Posterior vena cava (tissue), 2 donors: ENCODE measurements at regions not wholly inside any gene's neighbourhood (a gene's known extent, or its start where the extent isn't known, plus 50 kb on each side); places are given as distances from the start of the nearest gene placed in this dataset.
A peak's percentile ranks its signal among the peaks of the same experiment; 100 is the strongest.

Source experiments
- DNase-seq: peaks from one replicate; pipeline ENCODE4 v3.0.0-alpha.2; 2020; ENCODE audit warnings: low spot score
- intact Hi-C, 2 donors: fragments of 100-400 bp; cut with DNase I; formaldehyde crosslinking; loops; one replicate each; pipeline versions ENCODE4 v1.14.1 to v1.14.2; 2022 to 2023
- donor health status: DM: yes; HTN: yes; CAD: no.
- donor health status: DM: yes; HTN: yes; CAD: no.

DNA sequence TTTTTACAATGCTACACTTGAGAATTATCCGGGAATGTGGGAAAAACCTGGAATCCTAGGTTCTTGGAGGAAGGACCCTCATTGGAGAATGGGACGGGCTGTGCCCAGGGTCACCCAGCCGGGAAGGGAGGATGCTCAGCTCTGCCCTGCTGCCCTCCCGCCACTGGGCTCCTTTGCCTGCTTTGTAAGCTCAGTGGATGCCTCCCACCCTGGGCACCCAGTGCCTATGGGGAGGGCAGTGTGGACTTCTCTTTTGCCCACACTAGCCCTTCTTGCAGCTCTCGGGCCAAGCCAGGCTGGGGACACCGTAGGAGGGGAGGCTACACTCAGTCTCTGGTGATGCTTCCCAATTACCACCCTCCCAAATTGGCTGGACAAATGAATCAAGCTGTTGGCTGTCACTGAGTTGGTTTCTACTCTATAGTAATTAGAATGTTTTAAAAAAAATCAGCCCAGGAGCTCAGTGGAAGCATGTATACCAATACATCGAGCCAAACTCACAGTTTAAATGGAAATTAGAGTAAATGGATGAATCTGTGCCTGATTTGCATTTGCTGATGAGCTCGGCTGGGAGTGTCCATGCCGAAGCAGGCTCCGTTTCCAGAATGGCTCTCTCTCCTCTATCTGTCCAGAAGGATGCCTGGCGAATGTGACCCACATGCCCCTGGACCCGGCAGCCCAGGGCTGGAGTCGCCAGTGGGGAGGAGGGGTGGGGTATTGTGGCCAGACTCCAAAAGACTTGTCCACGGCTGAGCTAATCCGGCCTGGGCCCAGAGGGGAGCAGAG, 317.0 kb downstream of the CTTN start:
- DNase-seq: no peak
- intact Hi-C loops: no loop called here

DNA sequence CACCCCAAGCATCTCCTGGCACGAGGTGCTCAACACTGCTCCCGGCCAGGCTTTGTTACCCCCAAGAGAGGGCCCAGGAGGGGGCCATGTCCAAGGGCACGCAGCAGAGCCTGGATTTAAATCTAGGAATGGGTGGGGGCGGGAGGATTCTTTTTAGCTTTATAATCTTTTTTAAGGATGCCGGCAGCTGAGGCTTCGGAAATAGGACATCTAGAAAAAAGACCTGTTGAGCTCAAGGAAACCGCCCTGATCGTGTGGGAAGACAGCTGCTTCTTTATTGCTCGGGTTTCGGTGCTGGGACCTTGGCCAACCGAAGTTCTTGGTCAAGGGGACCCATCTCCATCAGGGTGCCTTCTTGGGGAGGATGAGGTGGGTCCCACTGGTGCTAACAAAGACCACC, 317.9 kb downstream of the CTTN start:
- no peak for DNase-seq
- intact Hi-C loops: no loop called here

DNA sequence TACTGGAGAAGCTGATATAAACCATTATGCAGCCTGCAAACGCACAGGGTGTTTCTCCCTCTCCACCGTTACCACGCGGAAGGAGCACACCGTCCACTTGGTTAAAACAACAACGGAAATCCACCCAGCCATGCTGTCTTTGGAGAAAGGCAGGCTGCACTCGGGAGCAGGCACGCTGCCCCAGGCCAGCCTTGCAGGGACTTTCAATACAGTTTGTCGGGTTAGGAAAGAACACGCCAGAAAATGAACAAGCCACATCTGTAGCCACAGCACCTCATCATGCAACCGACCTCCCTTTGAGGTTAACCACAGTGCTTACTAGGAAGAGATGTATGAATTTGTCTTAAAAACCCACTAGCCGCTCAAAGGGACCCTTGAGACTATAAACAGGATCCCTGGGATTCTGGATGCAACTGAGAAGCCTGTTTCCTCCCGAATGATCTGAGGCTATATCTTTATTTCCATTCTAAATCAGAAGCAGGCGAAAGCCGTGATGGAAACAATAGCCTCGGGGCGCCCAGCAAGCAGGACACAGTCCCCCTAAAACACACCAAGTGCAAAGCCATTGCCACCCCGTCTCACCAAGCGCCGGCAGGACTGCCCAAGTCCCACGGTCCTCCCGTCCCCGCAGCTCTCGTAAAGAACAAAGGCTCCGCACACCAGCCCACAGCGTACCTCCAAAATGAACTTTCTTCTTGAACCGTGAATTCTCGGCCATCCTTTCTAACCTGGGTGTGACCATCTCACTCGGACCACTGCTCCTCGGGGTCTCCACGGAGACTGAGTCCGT, 318.9 kb downstream of the CTTN start:
- intact Hi-C loops: no loop called here
- no peak for DNase-seq

DNA sequence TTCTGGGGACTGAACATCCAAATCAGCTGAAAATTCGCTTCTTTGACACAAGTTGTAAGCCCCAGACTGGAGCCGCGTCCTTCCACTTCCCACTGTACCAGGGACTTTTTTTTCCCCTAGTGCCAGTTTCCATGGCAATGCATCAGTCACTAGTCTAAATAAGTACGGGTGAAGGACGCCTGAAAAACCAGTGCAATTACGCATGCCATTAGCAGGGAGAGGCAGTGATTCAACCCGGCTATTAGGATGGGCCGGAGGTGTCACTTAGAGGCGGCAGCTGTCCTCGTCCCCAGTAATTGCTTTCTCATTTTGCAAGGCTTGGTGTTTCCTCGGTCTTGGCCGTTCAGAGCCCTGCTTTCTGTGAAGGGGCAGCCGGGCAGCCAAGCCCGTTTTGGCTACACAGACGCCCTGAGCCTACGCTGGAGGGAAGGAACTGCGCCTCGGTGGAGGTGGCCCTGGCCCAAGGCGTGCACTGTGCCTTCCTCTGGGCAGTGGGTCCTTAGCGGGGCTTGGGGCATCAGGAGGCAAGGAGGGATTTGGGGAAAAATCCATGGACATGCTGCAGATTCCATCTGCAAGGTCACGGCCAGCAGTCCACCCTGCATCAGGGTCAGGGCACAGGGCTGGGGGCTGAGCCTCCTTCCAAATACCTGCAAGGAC, 319.7 kb downstream of the CTTN start:
- DNase-seq: no peak
- intact Hi-C loops: no loop called here

DNA sequence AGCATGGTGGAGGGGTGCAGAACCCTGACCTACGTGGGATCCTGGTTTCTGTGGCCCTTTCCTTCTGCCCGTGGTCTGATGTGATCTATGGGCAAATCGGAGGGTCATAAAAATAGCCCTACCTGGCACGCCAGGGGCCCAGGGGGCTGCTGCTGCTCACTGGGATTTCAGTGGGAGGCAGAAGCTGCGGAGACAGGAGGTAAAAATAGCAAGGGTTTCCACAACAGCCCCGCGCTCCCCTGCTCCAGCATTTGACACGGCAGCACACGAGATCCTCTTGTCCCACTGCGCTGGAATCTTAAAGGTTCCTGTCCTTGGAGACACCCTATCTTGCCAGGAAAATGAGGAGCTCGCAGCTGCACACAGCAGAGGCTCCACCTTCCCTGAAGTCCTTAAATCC, 321.2 kb downstream of the CTTN start:
- no peak for DNase-seq
- intact Hi-C loops: no loop called here

DNA sequence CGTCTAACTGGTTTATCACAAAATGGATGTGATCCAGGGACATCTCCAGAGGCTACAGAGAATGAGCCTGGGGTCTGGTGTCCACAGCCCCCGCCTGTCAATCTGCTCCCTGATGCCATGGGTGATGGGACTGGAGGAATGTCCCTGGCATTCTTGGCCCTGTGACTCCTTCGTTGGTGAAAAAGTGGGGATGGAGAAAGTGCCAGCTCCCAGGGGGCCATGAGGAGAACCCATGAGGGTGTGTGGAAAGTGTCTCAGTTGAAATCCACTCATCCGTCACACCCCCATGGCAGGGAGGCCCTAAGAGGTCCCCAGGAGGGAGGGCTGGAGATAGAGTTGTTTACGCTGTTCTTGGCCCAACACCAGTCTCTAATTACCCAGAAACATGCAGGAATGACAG, 322.0 kb downstream of the CTTN start:
- DNase-seq: no peak
- intact Hi-C loops: no loop called here

DNA sequence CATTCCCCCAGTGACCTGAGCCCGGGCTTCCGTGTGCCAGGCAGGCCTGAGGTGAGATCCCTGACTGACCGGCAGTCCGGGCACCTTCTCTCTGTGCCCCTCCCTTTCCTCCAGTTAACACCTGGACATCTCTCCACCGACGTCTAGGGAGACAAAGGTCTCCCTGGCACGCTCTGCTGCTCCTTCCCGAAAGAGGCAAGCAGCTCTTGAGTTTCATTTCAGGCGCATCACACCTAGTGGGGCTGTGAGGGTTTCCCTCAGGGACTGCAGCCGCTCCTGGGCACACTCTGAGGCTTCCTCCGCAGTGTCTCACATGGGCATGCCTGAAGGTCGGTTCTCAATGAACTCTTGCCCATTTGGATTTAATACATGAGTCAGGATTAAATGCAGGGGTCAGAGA, 322.7 kb downstream of the CTTN start:
- intact Hi-C loops: no loop called here
- DNase-seq: no peak

DNA sequence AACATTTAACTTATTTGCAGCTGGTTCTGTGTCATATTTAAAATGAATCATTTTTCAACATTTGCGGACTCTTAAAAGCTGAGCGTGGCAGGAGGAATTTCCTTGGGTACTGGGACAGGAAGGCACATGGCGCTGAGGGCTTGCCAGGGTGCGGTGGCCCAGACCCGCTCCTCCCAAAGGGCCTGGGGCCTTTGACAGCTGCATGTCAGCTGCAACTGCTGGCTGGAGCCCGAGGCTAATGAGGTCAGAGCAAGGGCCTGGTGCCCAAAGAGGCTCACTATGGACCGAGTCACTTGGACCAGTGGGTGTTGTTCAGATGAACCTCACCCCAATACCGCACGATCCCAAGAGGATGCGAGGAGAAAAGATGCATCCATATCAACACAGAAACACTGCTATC, 326.9 kb downstream of the CTTN start:
- intact Hi-C loops: no loop called here
- DNase-seq: no peak

DNA sequence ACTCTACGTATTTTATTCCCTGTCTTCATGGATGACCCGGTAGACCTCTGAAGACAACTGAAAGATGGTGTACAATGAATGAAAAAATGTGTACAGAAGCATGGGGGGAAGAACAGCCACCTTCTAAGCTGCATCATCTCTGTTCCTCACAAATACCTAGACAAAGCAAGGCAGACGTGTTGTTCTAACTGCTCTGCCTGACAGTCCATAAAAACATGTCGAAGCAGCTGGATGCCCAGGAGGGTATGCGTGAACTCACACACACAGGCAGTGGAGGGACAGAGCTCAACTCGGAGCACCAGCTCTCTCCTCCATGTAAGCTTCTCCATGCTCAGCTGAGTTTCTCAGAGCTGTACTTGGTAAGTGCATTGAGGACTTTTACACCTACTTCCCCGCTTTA, 327.4 kb downstream of the CTTN start:
- intact Hi-C loops: no loop called here

DNA sequence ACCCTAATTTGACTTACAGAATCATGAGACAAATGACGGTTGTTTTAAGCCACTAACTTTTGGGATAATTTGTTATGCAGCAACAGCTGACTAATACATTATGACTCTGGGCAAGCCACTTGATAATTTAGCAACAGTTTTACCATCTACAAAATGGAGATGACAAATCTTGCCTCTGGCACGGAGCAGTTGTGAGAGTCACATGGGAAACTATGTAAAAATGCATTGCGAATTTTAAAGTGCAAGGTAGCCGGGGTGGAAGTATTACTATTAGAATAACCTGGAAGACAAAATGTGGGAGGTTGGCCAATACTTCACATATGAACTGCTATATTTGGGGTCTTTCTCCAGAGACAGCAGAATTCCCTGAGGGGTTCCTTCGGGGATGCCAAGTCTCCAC, 328.7 kb downstream of the CTTN start:
- intact Hi-C loops: no loop called here
- no peak for DNase-seq

More for the DNA sequence above, 327.4 kb downstream of the CTTN start:
- no peak for DNase-seq

DNA sequence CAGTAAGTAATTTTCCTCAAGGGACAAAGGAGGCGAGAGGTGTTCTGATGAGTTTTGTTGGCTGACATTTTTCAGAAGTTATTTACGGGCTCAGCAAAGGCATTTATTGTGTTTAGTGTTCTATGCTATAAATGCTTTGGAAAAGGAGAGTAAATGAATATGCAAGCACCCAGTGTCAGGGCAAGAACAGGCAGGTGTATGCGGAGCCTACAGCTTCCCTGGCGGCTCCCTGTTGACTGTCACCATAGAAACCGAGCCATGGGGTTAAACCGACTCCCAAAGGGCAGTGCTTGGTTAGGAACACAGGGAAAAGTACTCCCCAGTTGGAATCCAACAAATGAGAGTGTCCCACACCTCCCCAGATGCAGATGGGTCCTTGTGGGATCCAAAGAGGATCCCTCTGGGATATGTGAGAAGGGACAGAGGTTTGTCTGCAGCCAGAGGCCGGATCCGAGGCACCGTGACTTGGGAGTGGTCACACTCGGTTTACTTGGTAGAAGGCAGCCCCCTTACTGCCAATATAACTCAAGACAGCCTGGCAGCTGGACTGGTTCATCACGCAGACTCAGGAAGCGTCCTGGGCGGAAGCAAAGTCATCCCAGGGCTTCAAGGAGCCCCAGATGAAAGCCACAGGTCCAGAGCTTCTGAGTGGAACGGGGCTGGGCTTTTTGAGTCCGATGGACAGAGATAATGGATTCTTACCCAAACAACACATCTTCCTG, 329.7 kb downstream of the CTTN start:
- intact Hi-C loops: no loop called here
- peak; percentile 72 for DNase-seq

DNA sequence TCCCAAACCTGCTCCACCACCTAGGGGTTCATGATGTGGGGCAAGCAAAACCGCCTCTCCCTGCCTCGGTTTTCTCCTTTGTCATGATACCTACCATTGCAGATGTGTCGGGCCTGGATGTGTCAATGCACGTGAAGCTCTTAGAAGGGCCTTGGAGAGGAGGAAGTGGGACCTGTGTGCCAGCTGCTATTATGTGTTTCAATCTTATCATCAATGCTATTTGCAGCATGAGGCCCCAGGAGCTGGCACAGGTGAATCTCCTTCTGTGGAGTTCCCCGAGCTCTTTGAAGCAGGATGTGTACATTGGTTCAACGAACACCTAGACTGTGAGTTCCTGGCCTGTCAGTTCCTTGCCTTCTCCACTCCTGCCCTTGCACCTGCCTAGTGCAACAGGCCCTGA, 331.6 kb downstream of the CTTN start:
- intact Hi-C loops: no loop called here
- DNase-seq: peak; percentile 61

DNA sequence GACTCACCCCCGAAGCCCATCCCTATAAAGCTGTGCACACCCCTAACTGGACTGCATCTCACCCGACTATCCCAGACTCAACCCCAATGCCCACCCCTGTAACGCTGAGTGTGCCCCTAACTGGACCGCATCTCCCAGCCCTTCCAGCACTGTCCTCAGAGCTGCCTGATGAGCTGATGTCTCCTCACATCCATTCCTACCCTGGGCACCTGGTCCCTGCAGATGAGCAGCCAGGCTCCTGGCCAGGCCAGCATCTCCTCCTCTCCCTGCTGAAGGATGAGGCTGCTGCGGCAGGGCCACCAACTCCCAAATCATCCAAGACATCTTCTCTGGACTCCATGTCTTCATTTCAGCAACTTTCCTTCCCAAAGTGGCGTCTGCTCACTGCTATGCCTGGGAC, 332.1 kb downstream of the CTTN start:
- DNase-seq: peak; percentile 36
- intact Hi-C loops: no loop called here

DNA sequence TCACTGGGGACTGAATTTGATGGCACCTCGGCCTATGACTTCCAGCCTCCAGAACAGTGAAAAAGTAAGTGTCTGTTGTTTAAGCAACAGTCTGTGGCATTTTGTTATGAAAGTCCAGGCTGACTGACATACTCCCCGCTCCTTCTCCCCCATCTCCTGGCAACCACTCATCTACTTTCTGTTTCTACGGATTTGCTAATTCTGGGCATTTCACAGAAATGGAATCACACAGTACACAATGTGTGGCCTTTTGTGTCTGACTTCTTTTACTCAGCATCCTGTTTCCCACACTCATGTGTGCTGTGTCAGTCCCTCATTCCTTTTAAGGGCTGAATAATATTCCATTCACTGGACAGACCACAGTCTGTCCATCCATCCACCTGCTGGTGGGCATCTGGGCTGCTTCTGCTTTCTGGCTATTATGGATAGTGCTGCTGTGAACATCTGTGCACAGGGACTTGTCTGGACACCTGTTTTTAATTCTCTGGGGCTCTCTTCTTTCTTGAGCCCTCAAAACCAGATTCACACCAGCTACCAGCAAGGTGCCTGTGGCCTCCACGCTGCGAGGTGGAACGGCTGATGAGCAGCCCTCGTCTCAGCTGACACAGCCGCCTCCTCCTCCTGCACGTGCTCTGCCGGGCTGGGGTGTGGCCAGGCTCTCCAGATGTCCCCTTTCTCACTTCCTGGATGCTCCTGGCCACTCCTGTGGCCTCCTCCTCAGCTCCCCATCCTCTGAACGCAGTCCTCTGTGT, 333.1 kb downstream of the CTTN start:
- intact Hi-C loops: no loop called here
- DNase-seq: peak; percentile 58

DNA sequence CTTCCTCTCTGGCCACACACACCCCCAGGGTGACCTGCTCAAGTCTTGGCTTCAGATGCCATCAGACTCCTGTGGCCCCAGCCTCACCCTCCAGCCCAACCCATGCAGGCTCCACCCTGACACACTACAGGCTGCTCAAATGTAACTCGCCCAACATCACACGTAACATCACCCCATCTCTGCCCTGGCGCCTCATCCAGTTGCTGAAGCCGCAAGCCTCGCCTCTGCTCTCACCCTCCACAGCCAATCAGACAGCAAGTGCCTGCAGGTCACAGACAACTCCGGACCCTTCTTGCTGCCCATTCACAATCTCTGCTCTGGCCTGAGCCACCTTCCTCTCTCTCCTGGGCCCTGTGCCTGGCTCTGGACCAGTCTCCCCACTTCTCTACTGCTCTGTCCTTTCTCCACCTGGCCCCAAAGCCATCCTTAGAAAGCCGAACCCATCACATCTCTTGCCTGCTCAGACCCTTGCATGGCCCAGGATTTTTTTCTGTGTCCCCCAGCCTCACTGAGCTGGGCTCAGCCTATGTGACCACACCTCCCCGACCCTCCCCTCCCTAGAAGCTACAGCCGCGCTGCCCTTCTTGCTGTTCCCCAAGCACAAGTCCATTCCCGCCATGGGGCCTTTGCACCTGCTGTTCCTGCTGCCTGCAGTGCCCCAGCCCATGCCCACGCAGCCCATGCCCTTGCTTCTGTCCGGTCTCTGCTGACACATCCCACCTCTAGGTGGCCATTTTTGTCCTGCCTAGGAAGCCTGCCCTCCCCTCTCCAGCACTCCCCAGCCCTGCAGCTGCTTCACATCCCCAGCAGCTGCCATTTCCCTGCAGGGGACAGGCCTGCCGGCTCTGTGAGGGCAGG, 333.9 kb downstream of the CTTN start:
- peak; percentile 75 for DNase-seq
- intact Hi-C loops: no loop called here

DNA sequence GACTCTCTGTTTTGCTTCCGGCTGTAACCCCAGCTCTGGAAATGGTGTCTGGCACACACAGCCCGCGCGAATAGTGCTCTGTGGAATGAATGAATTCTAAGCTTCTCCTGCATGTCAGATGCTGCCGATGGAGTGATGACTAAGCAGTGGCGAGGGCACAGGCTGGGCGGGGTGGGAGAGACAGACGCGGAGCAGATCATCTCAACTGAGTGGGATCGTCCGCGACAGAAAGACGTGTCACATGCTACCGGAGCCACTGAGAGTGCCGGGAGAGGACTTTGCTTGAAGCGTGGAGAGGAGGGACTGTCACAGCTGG, 334.5 kb downstream of the CTTN start:
- intact Hi-C loops: no loop called here
- peak; percentile 71 for DNase-seq

DNA sequence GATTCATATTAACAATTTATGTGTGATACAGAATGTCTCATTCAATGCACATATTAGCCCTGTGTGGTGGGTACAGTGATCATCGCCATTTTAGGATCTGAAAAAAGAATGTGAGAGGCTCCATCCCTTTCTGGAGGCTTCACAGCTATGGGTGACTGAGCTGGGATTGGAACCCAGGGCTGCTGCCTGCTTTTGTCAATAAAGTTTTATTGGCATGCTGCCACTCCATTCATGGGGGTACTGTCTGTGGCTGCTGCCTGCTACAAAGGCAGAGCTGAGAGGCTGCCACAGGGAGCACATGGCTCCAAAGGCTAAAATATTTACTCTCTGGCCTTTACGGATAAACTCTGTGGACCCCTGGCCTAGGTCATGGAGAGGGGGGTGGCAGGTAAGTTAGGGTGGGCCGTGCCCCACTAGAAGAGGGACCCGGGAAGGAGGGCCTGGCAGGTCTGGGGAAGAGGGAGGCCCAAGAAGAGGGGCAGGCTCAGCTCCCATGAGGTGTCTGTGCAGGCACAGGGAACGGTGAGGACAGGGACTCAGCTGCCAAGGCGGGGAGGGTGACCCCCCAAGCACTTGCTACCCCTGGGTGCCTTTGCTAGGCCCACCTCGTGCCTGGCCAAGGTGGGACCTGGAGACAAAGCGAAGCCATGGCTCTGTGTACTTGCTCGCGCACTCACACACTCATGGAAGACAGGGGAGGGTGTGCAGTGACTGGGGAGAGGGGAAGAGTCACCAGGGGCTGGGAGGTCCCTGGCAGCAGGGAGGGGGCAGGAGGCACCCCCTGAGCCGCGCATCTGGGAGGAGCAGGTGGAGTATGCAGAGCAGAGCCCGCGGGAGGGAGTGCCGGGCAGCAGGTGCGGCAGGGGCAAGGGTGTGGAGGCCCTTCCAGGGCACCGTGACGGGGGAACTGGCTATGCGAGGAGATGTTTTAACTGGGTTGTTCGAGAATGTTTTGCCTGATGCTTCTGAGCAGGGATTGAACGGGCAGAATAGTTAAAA, 335.3 kb downstream of the CTTN start:
- peak; percentile 52 for DNase-seq
- intact Hi-C loops: no loop called here
